Smooth muscle cell of the brain vasculature (primary cell): ENCODE measurements at regions not wholly inside any gene's neighbourhood (a gene's known extent, or its start where the extent isn't known, plus 50 kb on each side); places are given as distances from the start of the nearest gene placed in this dataset.
A peak's percentile ranks its signal among the peaks of the same experiment; 100 is the strongest.

Source experiments
- DNase-seq: peaks from one replicate; pipeline ENCODE4 v3.0.0-alpha.2; 2012; ENCODE audit warnings: low read depth, low spot score

GRCh38 chr4:175947117-175947722 lies 118.4 kb upstream of the WDR17 start:
- peak; percentile 9 for DNase-seq

DNA sequence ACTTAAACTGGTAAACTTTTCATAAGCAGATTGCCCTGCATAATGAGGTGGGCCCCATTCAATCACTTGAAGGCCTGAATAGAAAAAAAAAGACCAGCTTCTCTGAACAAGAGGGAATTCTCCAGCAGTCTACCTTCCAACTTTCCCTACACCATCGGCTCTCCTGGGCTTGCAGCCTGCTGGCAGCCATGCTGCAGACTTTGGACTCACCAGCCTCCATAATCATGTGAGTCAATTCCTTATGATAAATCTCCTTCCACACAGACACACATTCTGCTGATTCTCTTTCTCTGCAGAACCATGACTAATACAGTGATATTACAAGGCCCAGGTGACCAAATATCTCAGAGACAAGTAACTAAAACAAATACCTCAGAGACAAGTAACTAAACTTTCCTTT lies 113.8 kb upstream of the WDR17 start:
- no peak for DNase-seq

DNA sequence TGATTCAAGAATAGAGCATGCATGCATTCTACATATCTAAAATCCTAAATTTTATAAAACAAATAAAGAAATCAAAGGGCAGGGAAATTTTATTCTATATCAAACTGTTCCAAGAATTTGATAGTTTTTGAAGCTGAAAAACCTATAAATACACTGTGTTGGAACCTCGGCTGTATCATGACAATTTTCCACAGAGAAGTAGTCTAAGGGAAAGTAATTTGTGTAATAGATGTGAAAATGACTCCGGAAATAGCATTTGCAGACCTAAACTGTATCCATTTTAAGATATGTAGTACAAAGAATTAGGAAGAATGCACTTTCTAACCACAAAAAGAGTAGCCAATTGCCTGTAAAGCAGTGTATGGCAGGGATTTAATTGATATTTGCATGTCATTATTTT lies 112.5 kb upstream of the WDR17 start:
- no peak for DNase-seq

GRCh38 chr4:175953960-175954521 lies 111.6 kb upstream of the WDR17 start:
- DNase-seq = no peak

GRCh38 chr4:175954685-175955084 lies 111.0 kb upstream of the WDR17 start:
- no peak for DNase-seq

DNA sequence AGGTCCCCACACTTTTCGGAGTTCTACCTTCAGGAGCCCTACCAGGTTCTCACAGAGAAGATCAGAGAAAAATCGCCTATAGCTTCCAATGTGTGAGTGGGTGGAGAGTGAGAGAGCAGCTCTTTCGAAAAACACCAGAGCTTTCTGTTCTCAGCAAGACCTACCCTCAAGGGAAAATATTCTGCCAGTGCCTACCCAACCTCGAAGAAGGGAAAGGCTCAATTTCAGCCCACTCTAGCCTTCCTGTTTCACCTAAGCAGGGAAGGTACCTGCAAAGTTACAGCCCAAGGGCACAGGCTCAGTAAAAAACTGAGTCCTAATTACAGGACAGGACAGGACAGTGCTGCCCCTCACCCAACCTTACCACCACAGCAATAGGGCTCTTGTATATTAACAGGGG lies 104.0 kb upstream of the WDR17 start:
- no peak for DNase-seq

- no peak for DNase-seq
These were observed 95.6 kb upstream of the WDR17 start for GRCh38 chr4:175970072-175970471.

- no peak for DNase-seq
These were observed 94.9 kb upstream of the WDR17 start for GRCh38 chr4:175970724-175971123.

- DNase-seq = no peak
These were observed 94.1 kb upstream of the WDR17 start for GRCh38 chr4:175971388-175972179.

DNA sequence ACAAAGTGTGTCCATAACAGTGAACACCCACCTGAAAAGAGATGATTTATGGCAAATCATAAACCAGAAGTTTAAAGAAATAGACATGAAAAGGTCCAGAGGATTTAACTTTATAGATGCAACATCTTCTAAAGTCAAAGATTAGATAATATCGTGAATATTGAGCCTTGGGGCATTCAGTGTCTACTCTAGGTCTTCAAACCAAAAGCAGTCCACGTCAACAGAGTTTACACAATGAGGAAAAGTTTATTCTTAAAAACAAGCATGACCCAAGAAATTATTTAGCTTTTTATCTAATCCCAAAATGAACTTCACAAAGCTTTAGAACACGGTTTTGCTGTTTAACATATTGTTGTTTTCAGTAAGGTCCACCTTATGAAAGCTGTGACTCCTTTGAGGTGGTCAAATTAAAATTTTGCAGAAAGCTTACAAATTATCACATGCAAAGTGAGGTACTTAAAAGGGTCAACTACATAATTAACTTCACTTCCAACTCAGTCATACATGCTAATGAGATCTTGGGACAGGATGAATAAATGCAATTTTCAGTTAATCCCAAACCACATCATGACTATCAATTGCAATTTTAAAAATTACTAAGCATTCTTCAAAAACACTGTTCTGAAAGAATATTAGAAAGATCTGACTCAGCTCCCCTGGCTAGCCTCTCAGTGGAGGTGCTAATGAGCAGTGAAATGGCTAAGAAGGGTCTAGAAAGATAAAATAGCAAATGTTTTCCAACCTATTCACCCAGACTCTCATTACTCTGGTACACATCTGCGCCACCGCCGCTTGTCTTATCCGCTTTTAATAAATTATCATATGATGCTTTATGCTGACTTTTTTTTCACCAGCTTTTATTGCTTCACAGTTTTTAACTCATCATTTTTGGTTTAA lies 92.4 kb upstream of the WDR17 start:
- no peak for DNase-seq

- DNase-seq = no peak
These were observed 82.0 kb upstream of the WDR17 start for GRCh38 chr4:175983636-175984035.

GRCh38 chr4:175986668-175987067 lies 79.0 kb upstream of the WDR17 start:
- no peak for DNase-seq

DNA sequence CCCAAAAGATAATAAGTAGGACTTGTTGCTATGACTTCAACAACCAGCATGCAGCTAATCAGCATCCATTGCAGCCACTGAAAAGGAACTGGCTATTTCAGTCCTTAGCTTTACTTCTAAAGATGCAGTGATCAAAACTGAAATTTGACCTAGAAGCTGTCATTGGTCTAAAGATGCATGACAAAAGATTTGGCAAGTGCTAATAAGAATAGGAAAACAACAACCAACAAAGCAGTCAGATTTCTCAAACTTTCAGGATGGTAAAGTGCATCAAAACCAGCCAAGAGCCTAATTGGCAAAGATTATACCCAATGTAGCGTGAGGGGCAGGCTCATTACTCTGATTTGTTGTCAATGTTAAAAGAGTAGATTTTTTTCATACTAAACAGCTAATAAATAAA lies 77.1 kb upstream of the WDR17 start:
- no peak for DNase-seq

GRCh38 chr4:175996206-175996605 lies 69.4 kb upstream of the WDR17 start:
- no peak for DNase-seq

DNA sequence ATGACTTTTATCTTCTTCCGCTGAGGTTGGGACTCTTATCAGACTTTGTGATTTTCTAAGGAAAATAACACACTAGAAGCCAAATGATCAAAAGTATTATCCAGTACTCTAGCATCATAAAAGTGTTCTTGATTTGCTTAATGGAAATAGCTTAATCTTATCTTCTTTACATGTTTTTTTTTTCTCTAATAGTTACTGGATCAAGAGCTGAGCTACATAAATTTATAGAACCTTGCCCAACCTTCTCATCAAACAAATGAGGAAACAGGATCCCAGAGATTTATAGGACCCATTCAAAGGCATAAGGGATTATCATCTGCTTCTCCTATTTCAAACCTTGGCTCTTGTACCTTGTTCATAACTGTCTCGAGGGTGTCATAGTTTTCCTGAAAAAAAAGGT lies 68.3 kb upstream of the WDR17 start:
- DNase-seq = no peak

DNA sequence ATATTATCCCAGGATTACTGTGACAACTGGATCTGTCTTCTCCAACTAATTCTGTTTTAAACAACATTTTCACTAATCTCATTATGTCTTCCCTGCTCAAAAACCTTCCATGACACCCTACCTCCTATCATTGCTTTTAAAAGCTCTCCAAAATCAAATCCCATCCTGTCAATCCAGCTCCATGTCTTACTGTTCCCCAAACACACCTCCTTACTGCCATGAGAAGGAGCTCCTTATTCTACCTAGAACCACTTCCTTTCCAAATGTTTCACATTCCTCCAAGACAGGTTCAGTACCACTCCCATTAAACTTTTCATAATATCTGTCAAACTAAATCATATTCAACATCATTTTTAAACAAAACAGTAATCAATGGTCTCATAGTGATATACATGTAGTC lies 66.9 kb upstream of the WDR17 start:
- DNase-seq = no peak

GRCh38 chr4:175999944-176000343 lies 65.7 kb upstream of the WDR17 start:
- DNase-seq = no peak

DNA sequence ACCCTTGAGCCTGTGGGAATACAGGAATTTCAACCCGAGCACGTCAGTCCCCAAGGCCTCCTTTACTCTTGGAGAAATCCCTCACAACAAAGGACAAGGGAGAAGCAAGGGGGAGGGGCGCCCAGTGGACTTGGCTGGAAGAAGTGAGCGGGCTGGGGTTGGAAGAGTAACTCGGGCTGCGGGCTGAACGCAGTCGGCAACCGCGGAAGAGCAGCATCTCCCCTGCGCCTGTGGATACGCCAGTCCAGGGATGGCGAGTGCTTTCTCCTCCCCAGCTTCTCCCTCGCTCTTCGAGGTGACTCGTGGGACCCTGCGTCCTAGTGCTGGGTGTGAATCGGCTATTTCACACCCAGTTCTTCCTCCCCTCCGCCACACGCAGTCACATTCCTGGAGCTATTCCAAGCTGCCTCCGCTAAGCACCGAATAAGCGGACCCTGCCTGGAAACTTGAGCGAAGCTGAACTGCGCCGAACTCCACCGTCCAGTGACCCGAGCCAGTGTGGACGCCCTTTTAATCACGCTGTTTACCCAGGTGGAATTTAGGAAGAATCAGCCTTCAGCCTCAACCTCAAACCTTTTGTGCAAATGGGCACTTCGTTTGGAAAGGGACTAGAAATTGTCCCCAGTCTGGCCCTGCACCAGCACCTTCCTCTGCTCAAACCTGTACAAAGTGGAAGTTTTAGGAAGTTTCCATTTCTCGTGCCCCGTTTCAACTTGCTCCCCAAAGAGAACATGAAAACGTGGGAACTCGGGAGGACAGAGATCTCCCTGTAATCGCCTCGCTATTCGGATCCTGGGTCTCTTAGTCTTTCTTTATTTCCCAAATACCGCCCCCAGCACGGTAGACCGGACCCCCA lies 64.3 kb upstream of the WDR17 start:
- DNase-seq = no peak

DNA sequence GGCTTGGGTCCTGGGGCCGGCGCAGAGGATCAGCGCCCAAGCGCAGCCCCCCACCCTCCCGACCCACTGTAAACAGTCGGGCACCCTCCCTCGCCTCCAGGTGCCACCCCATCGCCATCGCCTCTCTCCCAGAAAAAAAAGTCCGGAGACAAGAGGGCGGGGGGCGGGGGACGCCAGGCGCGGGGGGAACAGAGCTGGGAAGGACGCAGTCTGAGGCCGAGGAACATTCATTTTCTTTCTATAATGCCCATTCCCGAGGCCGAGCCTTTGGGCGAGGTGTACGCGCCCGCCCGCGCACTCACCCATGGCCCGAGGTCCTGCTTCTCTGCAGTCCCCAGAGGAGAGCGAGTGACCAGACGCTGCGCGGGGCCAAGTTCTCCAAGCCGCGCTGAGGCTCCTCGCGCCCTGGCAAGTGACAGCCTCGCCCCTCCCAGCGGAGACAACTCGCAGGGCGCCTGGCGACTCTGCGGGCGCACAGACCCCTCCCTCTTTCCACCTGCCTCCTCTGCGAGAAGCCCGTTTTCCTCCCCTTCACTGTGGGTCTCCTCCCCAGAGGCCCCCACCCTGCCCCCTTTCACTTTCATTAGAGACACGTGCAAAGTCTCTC lies 63.5 kb upstream of the WDR17 start:
- no peak for DNase-seq

DNA sequence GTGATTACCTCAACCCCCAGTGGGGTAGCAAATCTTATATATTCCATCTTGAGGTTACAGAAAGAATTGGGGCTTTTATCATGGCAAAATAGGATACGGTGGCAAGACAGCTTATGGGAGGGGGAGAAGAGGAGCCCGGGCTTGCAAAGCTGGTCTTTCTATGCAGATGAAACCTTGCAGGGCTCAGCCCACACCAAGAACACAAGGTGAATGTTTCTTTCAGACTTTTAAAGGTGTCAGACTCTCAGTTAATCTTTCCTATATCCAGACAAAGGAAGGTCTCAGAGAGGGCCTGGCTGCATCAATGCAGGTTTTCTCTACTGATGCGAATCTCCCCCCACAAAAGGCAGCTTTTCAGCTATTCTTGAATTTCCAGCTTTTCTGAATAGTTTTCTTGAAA lies 59.9 kb upstream of the WDR17 start:
- no peak for DNase-seq

DNA sequence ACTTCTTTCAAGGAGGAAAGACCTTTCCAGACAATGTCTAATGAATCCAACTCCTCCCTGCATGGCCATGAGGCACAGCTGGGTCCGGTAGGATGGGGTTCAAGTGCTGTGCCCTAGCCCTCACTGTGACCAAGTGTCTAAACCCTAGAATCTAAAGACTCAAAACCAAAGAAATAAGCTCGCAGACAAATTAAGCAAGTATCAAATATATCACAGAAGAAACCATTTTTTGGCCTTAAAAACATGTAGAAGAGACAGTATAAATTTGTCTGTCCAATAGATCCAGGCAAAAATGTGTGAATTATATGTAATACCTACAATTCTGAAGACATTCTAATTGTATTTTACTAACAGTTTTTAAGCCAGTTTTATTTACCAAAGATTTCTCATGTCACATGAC lies 56.4 kb upstream of the WDR17 start:
- no peak for DNase-seq
